HepG2 (cell line): ENCODE measurements at regions not wholly inside any gene's neighbourhood (a gene's known extent, or its start where the extent isn't known, plus 50 kb on each side); places are given as distances from the start of the nearest gene placed in this dataset.

Source experiments
- ATAC-seq: fragments of 200-7000 bp; cut with Tn5 transposase; 3 replicates; pipeline ENCODE4 v1.9.1; 2020; ENCODE audit warnings: mild to moderate bottlenecking, moderate library complexity
- BruUV-seq: library from RNA; stranded (reverse); fragments of 400-500 nt; replicated peaks from 2 replicates; lab custom pipeline; 2021; lab: Mats Ljungman, UMichigan
- CTCF ChIA-PET: fragments of 300-600 bp; formaldehyde crosslinking; extraction: SDS; loops from one replicate; lab custom pipeline; 2021; ENCODE audit warnings: low total read pairs, inconsistent platforms, low intra/inter-chr PET ratio; lab: Yijun Ruan, JAX
- POLR2A ChIA-PET: fragments of 350-600 bp; sonication (Branson Sonifier 250); formaldehyde crosslinking; loops from one replicate; lab custom pipeline; 2020; ENCODE audit warnings: antibody characterized with exemption, inconsistent platforms; lab: Yijun Ruan, JAX
- DNase-seq: peaks from one replicate; pipeline ENCODE4 v3.0.0-alpha.2; 2015; ENCODE audit warnings: low spot score
- FAIRE-seq: peaks from 3 replicates; lab custom pipeline; 2011; peaks lifted over from hg19 to GRCh38; lab: Jason Lieb, UNC
- H2AFZ ChIP-seq: one replicate; pipeline ENCODE4 v1.6.1; 2011; ENCODE audit warnings: low read length, inconsistent platforms
- H3K27ac ChIP-seq: fragments of 300-600 bp; 3 replicates; pipeline ENCODE4 v1.8.0; 2011; ENCODE audit warnings: mixed run types, mild to moderate bottlenecking, mixed read lengths, low read length, inconsistent platforms; ENCODE audit not compliant: insufficient read depth; ENCODE audit errors: extremely low read length
- H3K27me3 ChIP-seq, 2 experiments: fragments of 200-600 bp in 1 of 2; 2 replicates in 1 of 2; 3 replicates in 1 of 2; pipeline versions ENCODE4 v1.6.0 to v1.8.0; 2011; ENCODE audit warnings: low read length in 2 of 2, mild to moderate bottlenecking in 2 of 2, moderate library complexity in 2 of 2, inconsistent platforms in 1 of 2; ENCODE audit not compliant: insufficient read depth in 2 of 2, control insufficient read depth in 1 of 2
- H3K36me3 ChIP-seq, 2 experiments: fragments of 200-600 bp in 1 of 2; replicated peaks in 1 of 2; 2 replicates in 1 of 2; 3 replicates in 1 of 2; pipeline versions ENCODE4 v1.5.1 to v1.8.0; 2011; ENCODE audit warnings: low read length in 2 of 2, inconsistent platforms in 1 of 2; ENCODE audit not compliant: insufficient read depth in 2 of 2, control insufficient read depth in 1 of 2
- H3K4me1 ChIP-seq: 2 replicates; pipeline ENCODE4 v1.5.1; 2012; ENCODE audit warnings: low read length, inconsistent platforms; ENCODE audit not compliant: insufficient read depth
- H3K4me2 ChIP-seq: 2 replicates; pipeline ENCODE4 v1.6.0; 2011; ENCODE audit warnings: low read depth, low read length, inconsistent platforms
- H3K4me3 ChIP-seq, 3 experiments: fragments of 200-600 bp in 1 of 3; sonication (generic), shearing (Covaris generic) in 1 of 3; replicated peaks in 1 of 3; 2 replicates each; pipeline ENCODE4 v1.5.1; 2011 to 2016; ENCODE audit warnings: low read length in 3 of 3, inconsistent platforms in 2 of 3, low read depth in 2 of 3, mild to moderate bottlenecking in 2 of 3, control low read depth in 1 of 3, mixed read lengths in 1 of 3; ENCODE audit not compliant: insufficient read depth in 1 of 3
- H3K79me2 ChIP-seq: one replicate; pipeline ENCODE4 v1.6.1; 2011; ENCODE audit warnings: low read length, inconsistent platforms; ENCODE audit not compliant: insufficient read depth
- H3K9ac ChIP-seq: 2 replicates; pipeline ENCODE4 v1.6.0; 2011; ENCODE audit warnings: mild to moderate bottlenecking, low read depth, low read length, inconsistent platforms; ENCODE audit not compliant: insufficient read depth
- H3K9me3 ChIP-seq: 2 replicates; pipeline ENCODE4 v1.5.1; 2012; ENCODE audit warnings: mild to moderate bottlenecking, low read length
- H4K20me1 ChIP-seq: 2 replicates; pipeline ENCODE4 v1.6.0; 2011; ENCODE audit warnings: inconsistent platforms, mild to moderate bottlenecking, low read length, moderate library complexity; ENCODE audit not compliant: insufficient read depth
- ATF2 ChIP-seq: sonication (generic); formaldehyde crosslinking; IDR thresholded peaks from 2 replicates; pipeline ENCODE4 v1.4.0; 2020; ENCODE audit warnings: missing genetic modification reagents
- ATF6 ChIP-seq: sonication (generic); formaldehyde crosslinking; conservative IDR thresholded peaks from 2 replicates; pipeline ENCODE4 v1.4.0; 2020; ENCODE audit warnings: missing genetic modification reagents
- ETV5 ChIP-seq: IDR thresholded peaks from 2 replicates; pipeline ENCODE4 v1.6.1; 2018; ENCODE audit warnings: missing biosample characterization, missing genetic modification reagents, inconsistent platforms, borderline replicate concordance
- FOXO4 ChIP-seq: sonication (generic); formaldehyde crosslinking; conservative IDR thresholded peaks from 2 replicates; pipeline ENCODE4 v1.8.1; 2023; ENCODE audit warnings: missing genetic modification reagents
- HMG20B ChIP-seq: conservative IDR thresholded peaks from 2 replicates; pipeline ENCODE4 v1.6.1; 2016; ENCODE audit warnings: missing genetic modification reagents, missing compliant biosample characterization
- HNF1B ChIP-seq: sonication (generic); formaldehyde crosslinking; IDR thresholded peaks from 2 replicates; pipeline ENCODE4 v1.5.1; 2020; ENCODE audit warnings: mild to moderate bottlenecking, moderate library complexity, missing genetic modification reagents
- MBD4 ChIP-seq: IDR thresholded peaks from 2 replicates; pipeline ENCODE4 v1.6.1; 2012; ENCODE audit warnings: low read length, inconsistent platforms, borderline replicate concordance
- RAD21 ChIP-seq: fragments of 450-650 bp; formaldehyde crosslinking; IDR thresholded peaks from 2 replicates; pipeline ENCODE4 v1.5.0; 2020; ENCODE audit warnings: mild to moderate bottlenecking
- RERE ChIP-seq: IDR thresholded peaks from 2 replicates; pipeline ENCODE4 v1.6.1; 2016; ENCODE audit warnings: low read depth, missing genetic modification reagents, missing compliant biosample characterization
- ZBTB26 ChIP-seq: IDR thresholded peaks from 2 replicates; pipeline ENCODE4 v1.6.1; 2016; ENCODE audit warnings: missing compliant biosample characterization, missing genetic modification reagents, borderline replicate concordance
- ZNF530 ChIP-seq: sonication (generic); formaldehyde crosslinking; IDR thresholded peaks from 2 replicates; pipeline ENCODE4 v1.5.0; 2020; ENCODE audit warnings: low read depth, mild to moderate bottlenecking, missing genetic modification reagents
- ZNF557 ChIP-seq: sonication (generic); formaldehyde crosslinking; IDR thresholded peaks from 2 replicates; pipeline ENCODE4 v1.4.0; 2020; ENCODE audit warnings: missing genetic modification reagents
- WGBS: methylation state at CpG from one replicate; pipeline ENCODE4 v1.1.6; 2017; ENCODE audit warnings: low lambda C conversion rate; 5-methylcytosine and 5-hydroxymethylcytosine counted together
- in situ Hi-C: cut with HindIII; loops from 2 replicates; pipeline ENCODE4 v1.10.0; 2017; ENCODE audit warnings: low pct_unique_long_range_greater_than_20kb; ENCODE audit not compliant: extremely low pct_ligation_motif_present
- intact Hi-C: fragments of 100-400 bp; cut with micrococcal nuclease; formaldehyde crosslinking; loops from one replicate; pipeline ENCODE4 v1.10.0; 2022; ENCODE audit not compliant: unreplicated experiment

GRCh38 chr7:25580141-25580540, 351.9 kb upstream of the NPVF start:
- intact Hi-C loops (no loop called here), in situ Hi-C loops (no loop called here)
- H3K36me3 ChIP-seq = no peaks in the 10 kb centered on the region
- no peak overlapping the region for H2AFZ ChIP-seq
- WGBS = 18% methylated on average over 4 of the region's 4 CpGs
- ATAC-seq (no peak), DNase-seq (no peak), FAIRE-seq (no peak)
- BruUV-seq = no TSS peak
- POLR2A ChIA-PET = no interaction called here
- no peak overlapping the region for H3K27ac ChIP-seq
- no peak overlapping the region for H3K9ac ChIP-seq
- no peaks in the 10 kb centered on the region for H3K79me2 ChIP-seq
- H3K9me3 ChIP-seq = no peaks in the 10 kb centered on the region
- H4K20me1 ChIP-seq = no peaks in the 10 kb centered on the region
- H3K4me1 ChIP-seq = no peaks in the 10 kb centered on the region
- no peak overlapping the region for H3K4me3 ChIP-seq
- CTCF ChIA-PET = no interaction called here
- no peaks in the 10 kb centered on the region for H3K27me3 ChIP-seq
- no peak overlapping the region for H3K4me2 ChIP-seq
- TF ChIP-seq ZNF530 (CRISPR knock-in tag) = no peak
- no peak for TF ChIP-seq ZBTB26 (CRISPR knock-in tag)
- TF ChIP-seq ATF6 (CRISPR knock-in tag) = no peak
- TF ChIP-seq ATF2 = no peak
- no peak for TF ChIP-seq ETV5 (CRISPR knock-in tag)
- no peak for TF ChIP-seq ZNF557 (CRISPR knock-in tag)
- no peak for TF ChIP-seq HMG20B (CRISPR knock-in tag)
- TF ChIP-seq RAD21 = no peak
- no peak for TF ChIP-seq FOXO4 (CRISPR knock-in tag)
- no peak for TF ChIP-seq RERE (CRISPR knock-in tag)
- no peak for TF ChIP-seq MBD4
- no peak for TF ChIP-seq HNF1B (CRISPR knock-in tag)
